DND-41 (cell line): ENCODE measurements at regions not wholly inside any gene's neighbourhood (a gene's known extent, or its start where the extent isn't known, plus 50 kb on each side); places are given as distances from the start of the nearest gene placed in this dataset.
"Not testable (repeated sequence)": the region's sequence is repeated elsewhere in the genome, so short reads cannot be mapped to it uniquely, and the experiment has no call there.

ENCODE experiments used
- CTCF ChIP-seq: IDR thresholded peaks from 2 replicates; pipeline ENCODE4 v1.5.1; 2012; ENCODE audit warnings: borderline replicate concordance, low read length, moderate library complexity, mild to moderate bottlenecking; ENCODE audit not compliant: poor library complexity, severe bottlenecking; ENCODE audit errors: extremely low read depth
- EZH2 ChIP-seq: IDR thresholded peaks from 3 replicates; pipeline ENCODE4 v1.6.1; 2012; ENCODE audit warnings: borderline replicate concordance, low read depth, mild to moderate bottlenecking, moderate library complexity, low read length, inconsistent platforms; ENCODE audit not compliant: severe bottlenecking

GRCh38 chr16:29175411-29176153 lies 190.7 kb downstream of the LAT start:
- not testable (repeated sequence) for TF ChIP-seq CTCF, EZH2
